Fibroblast of lung (primary cell): ENCODE measurements at regions not wholly inside any gene's neighbourhood (a gene's known extent, or its start where the extent isn't known, plus 50 kb on each side); places are given as distances from the start of the nearest gene placed in this dataset.

ENCODE experiments used
- DNase-seq, 2 donors: peaks; one replicate each; pipeline versions ENCODE4 v3.0.0 to v3.0.0-alpha.2; 2010; ENCODE audit warnings: low read depth in 2 of 2
- H2AFZ ChIP-seq: 2 replicates; pipeline ENCODE4 v1.5.1; 2012; ENCODE audit warnings: low read length, control low read depth, inconsistent platforms
- H3K27ac ChIP-seq: 2 replicates; pipeline ENCODE4 v1.5.1; 2011; ENCODE audit warnings: low read length, control low read depth; ENCODE audit not compliant: insufficient read depth
- H3K27me3 ChIP-seq: 2 replicates; pipeline ENCODE4 v1.5.1; 2011; ENCODE audit warnings: mild to moderate bottlenecking, low read length; ENCODE audit not compliant: control insufficient read depth, insufficient read depth
- H3K36me3 ChIP-seq: 2 replicates; pipeline ENCODE4 v1.5.1; 2011; ENCODE audit warnings: low read length; ENCODE audit not compliant: control insufficient read depth, insufficient read depth
- H3K4me1 ChIP-seq: 2 replicates; pipeline ENCODE4 v1.5.1; 2011; ENCODE audit warnings: low read length; ENCODE audit not compliant: control insufficient read depth, insufficient read depth; ENCODE audit errors: extremely low read depth
- H3K4me2 ChIP-seq: 2 replicates; pipeline ENCODE4 v1.5.1; 2011; ENCODE audit warnings: low read length, control low read depth; ENCODE audit not compliant: insufficient read depth; ENCODE audit errors: extremely low read depth
- H3K4me3 ChIP-seq, 4 experiments: fragments of 200-600 bp in 1 of 4; sonication (generic) in 1 of 4; replicated peaks in 1 of 4; 2 replicates each; pipeline ENCODE4 v1.5.1; 2011 to 2016; ENCODE audit warnings: low read length in 4 of 4, low read depth in 3 of 4, mild to moderate bottlenecking in 3 of 4, control low read depth in 2 of 4, inconsistent platforms in 1 of 4, mixed read lengths in 1 of 4; ENCODE audit not compliant: insufficient read depth in 1 of 4; ENCODE audit errors: control extremely low read depth in 1 of 4
- H3K79me2 ChIP-seq: 2 replicates; pipeline ENCODE4 v1.5.1; 2012; ENCODE audit warnings: mild to moderate bottlenecking, low read length, inconsistent platforms; ENCODE audit not compliant: control insufficient read depth, insufficient read depth
- H3K9ac ChIP-seq: 2 replicates; pipeline ENCODE4 v1.5.1; 2011; ENCODE audit warnings: mild to moderate bottlenecking, low read length, control low read depth; ENCODE audit not compliant: insufficient read depth
- H3K9me3 ChIP-seq: 2 replicates; pipeline ENCODE4 v1.5.1; 2012; ENCODE audit warnings: low read depth, low read length; ENCODE audit not compliant: control insufficient read depth, insufficient read depth
- H4K20me1 ChIP-seq: 2 replicates; pipeline ENCODE4 v1.5.1; 2011; ENCODE audit warnings: low read length; ENCODE audit not compliant: control insufficient read depth, insufficient read depth; ENCODE audit errors: extremely low read depth
- EZH2 ChIP-seq: IDR thresholded peaks from 2 replicates; pipeline ENCODE4 v1.5.1; 2012; ENCODE audit warnings: low read length, control low read depth, mild to moderate bottlenecking; ENCODE audit errors: missing control alignments
- TF ChIP-seq, protein P1 (sequence below), 2 donors: IDR thresholded peaks in 1 of 2; conservative IDR thresholded peaks in 1 of 2; 1 replicate in 1 of 2; 2 replicates in 1 of 2; pipeline ENCODE4 v1.5.1; 2011 to 2012; ENCODE audit warnings: low read length in 2 of 2, control low read depth in 1 of 2, inconsistent platforms in 1 of 2, low read depth in 1 of 2, mild to moderate bottlenecking in 1 of 2

DNA sequence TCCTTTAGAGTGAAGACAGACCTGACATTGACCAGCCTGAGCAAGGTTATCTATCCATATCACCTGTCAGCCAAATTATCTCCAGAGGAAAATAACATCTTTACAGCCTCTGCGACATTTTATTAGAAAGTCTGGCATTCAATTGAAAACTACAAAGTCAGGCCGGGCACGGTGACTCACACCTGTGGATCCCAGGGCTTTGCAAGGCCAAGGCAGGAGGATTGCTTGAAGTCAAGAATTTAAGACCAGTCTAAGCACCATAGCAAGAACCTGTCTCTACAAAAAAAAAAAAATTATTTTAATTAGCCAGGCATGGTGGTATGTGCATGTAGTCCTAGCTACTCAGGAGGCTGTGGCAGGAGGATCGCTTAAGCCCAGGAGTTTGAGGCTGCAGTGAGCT, 141.6 kb downstream of the RCN1 start:
- Histone ChIP-seq H3K9ac (no peak overlapping the region), H3K9me3 (no peaks in the 10 kb centered on the region), H3K79me2 (no peaks in the 10 kb centered on the region), H4K20me1 (no peaks in the 10 kb centered on the region), H2AFZ (no peak overlapping the region), H3K4me1 (no peaks in the 10 kb centered on the region), H3K4me2 (no peak overlapping the region), H3K27me3 (no peaks in the 10 kb centered on the region), H3K27ac (no peak overlapping the region), H3K36me3 (no peaks in the 10 kb centered on the region), H3K4me3 (no peak overlapping the region)
- TF ChIP-seq, protein P1, sequence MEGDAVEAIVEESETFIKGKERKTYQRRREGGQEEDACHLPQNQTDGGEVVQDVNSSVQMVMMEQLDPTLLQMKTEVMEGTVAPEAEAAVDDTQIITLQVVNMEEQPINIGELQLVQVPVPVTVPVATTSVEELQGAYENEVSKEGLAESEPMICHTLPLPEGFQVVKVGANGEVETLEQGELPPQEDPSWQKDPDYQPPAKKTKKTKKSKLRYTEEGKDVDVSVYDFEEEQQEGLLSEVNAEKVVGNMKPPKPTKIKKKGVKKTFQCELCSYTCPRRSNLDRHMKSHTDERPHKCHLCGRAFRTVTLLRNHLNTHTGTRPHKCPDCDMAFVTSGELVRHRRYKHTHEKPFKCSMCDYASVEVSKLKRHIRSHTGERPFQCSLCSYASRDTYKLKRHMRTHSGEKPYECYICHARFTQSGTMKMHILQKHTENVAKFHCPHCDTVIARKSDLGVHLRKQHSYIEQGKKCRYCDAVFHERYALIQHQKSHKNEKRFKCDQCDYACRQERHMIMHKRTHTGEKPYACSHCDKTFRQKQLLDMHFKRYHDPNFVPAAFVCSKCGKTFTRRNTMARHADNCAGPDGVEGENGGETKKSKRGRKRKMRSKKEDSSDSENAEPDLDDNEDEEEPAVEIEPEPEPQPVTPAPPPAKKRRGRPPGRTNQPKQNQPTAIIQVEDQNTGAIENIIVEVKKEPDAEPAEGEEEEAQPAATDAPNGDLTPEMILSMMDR (conservative IDR thresholded peaks at IDR 0.05 in 1 of 2, IDR thresholded peaks at IDR 0.05 in 1 of 2; ENCODE audit: low read depth in 1 of 2, low read length in 2 of 2): no peak
- no peak for TF ChIP-seq EZH2
- DNase-seq: no peak

DNA sequence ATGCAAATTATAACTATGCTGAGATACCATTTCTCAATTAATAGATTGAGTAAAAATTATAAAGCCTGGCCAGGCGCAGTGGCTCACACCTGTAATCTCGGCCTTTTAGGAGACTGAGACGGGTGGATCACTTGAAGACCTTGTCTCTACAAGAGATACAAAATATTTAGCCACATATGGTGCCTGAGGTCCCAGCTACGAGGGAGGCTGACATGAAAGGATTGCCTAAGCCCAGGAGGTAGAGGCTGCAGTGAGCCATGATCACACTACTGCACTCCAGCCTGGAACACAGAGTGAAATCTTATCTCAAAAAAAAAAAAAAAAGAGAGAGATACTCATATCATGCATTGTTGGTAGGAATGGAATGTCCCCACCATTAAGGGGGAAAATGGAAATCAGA, 142.4 kb downstream of the RCN1 start:
- H3K27ac ChIP-seq: no peak overlapping the region
- no peak overlapping the region for H3K4me2 ChIP-seq
- no peak overlapping the region for H3K4me3 ChIP-seq
- H3K9ac ChIP-seq: no peak overlapping the region
- H3K27me3 ChIP-seq: no peaks in the 10 kb centered on the region
- H4K20me1 ChIP-seq: no peaks in the 10 kb centered on the region
- H3K4me1 ChIP-seq: no peaks in the 10 kb centered on the region
- no peak overlapping the region for H2AFZ ChIP-seq
- H3K36me3 ChIP-seq: no peaks in the 10 kb centered on the region
- H3K79me2 ChIP-seq: no peaks in the 10 kb centered on the region
- TF ChIP-seq, protein P1 (conservative IDR thresholded peaks at IDR 0.05 in 1 of 2, IDR thresholded peaks at IDR 0.05 in 1 of 2; ENCODE audit: low read depth in 1 of 2, low read length in 2 of 2): no peak
- no peak for TF ChIP-seq EZH2
- no peaks in the 10 kb centered on the region for H3K9me3 ChIP-seq
- no peak for DNase-seq

GRCh38 chr11:32233928-32234327, 143.1 kb downstream of the RCN1 start:
- H3K27ac ChIP-seq: no peak overlapping the region
- H3K4me1 ChIP-seq: no peaks in the 10 kb centered on the region
- DNase-seq: no peak
- no peaks in the 10 kb centered on the region for H4K20me1 ChIP-seq
- H3K4me3 ChIP-seq: no peak overlapping the region
- no peak overlapping the region for H3K9ac ChIP-seq
- no peak overlapping the region for H2AFZ ChIP-seq
- H3K36me3 ChIP-seq: no peaks in the 10 kb centered on the region
- no peak overlapping the region for H3K4me2 ChIP-seq
- H3K9me3 ChIP-seq: no peaks in the 10 kb centered on the region
- no peaks in the 10 kb centered on the region for H3K27me3 ChIP-seq
- H3K79me2 ChIP-seq: no peaks in the 10 kb centered on the region
- TF ChIP-seq, protein P1 (conservative IDR thresholded peaks at IDR 0.05 in 1 of 2, IDR thresholded peaks at IDR 0.05 in 1 of 2; ENCODE audit: low read depth in 1 of 2, low read length in 2 of 2): no peak
- TF ChIP-seq EZH2: no peak
